ENCODE measurements at regions not wholly inside any gene's neighbourhood (a gene's known extent, or its start where the extent isn't known, plus 50 kb on each side); places are given as distances from the start of the nearest gene placed in this dataset.

DNA sequence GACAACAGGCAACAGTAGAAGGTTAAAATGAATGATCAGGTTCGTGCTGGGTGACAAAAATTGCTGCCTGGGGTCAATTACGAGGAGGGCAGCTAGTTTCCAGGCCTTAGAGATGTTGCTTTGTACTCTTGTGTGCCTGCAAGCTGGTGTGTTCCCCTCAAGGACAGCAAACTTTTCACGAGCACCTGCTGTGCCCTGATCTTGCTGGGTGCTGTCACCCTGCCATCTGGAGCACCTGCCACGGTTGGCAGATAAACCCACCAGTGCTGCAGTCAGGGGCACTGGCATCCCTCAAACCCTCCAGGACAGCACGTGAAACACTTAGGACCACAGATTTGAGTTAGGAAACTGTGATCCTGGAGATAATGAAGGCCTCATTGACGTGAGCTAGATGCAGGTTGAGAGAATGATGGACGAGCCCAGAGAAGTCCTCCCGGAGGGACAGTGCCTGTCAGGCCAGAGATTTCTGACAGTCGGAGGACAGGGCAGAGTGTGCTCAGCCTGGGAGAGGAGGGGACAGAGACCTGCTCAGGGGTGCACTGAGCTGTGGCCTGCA is 104.3 kb upstream of the RAB12 start:
- Histone ChIP-seq H4K20me1 (ENCODE audit: insufficient read depth, low read length, poor library complexity, severe bottlenecking) (no peaks in the 10 kb centered on the region), H3F3A (ENCODE audit: low read depth) (no peaks in the 10 kb centered on the region), H3K79me2 (ENCODE audit: insufficient read depth, low read length) (no peaks in the 10 kb centered on the region), H2AFZ (ENCODE audit: low read length) (no peak overlapping the region), H3K4me1 (ENCODE audit: insufficient read depth, low read length, poor library complexity, severe bottlenecking) (no peaks in the 10 kb centered on the region), H3K9ac (ENCODE audit: low read depth, low read length, poor library complexity, severe bottlenecking) (no peak overlapping the region), H3K4me3 (ENCODE audit: low read length, poor library complexity, severe bottlenecking) (no peak overlapping the region), H3K9me2 (replicated peaks; ENCODE audit: low read depth, low read length) (no peaks in the 10 kb centered on the region), H3K36me3 (ENCODE audit: insufficient read depth, low read length) (no peaks in the 10 kb centered on the region), H3K4me2 (ENCODE audit: low read depth, low read length, poor library complexity, severe bottlenecking) (no peak overlapping the region), H3K9me3 (ENCODE audit: insufficient read depth, low read depth, low read length) (no peaks in the 10 kb centered on the region), H3K27me3 (ENCODE audit: insufficient read depth, low read length, poor library complexity, severe bottlenecking) (no peaks in the 10 kb centered on the region)
- no peak for TF ChIP-seq EZH2phosphoT487 (IDR thresholded peaks at IDR 0.05; ENCODE audit: borderline replicate concordance)
- TF ChIP-seq, protein P1, sequence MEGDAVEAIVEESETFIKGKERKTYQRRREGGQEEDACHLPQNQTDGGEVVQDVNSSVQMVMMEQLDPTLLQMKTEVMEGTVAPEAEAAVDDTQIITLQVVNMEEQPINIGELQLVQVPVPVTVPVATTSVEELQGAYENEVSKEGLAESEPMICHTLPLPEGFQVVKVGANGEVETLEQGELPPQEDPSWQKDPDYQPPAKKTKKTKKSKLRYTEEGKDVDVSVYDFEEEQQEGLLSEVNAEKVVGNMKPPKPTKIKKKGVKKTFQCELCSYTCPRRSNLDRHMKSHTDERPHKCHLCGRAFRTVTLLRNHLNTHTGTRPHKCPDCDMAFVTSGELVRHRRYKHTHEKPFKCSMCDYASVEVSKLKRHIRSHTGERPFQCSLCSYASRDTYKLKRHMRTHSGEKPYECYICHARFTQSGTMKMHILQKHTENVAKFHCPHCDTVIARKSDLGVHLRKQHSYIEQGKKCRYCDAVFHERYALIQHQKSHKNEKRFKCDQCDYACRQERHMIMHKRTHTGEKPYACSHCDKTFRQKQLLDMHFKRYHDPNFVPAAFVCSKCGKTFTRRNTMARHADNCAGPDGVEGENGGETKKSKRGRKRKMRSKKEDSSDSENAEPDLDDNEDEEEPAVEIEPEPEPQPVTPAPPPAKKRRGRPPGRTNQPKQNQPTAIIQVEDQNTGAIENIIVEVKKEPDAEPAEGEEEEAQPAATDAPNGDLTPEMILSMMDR (conservative IDR thresholded peaks at IDR 0.05; ENCODE audit: low read length) = no peak

DNA sequence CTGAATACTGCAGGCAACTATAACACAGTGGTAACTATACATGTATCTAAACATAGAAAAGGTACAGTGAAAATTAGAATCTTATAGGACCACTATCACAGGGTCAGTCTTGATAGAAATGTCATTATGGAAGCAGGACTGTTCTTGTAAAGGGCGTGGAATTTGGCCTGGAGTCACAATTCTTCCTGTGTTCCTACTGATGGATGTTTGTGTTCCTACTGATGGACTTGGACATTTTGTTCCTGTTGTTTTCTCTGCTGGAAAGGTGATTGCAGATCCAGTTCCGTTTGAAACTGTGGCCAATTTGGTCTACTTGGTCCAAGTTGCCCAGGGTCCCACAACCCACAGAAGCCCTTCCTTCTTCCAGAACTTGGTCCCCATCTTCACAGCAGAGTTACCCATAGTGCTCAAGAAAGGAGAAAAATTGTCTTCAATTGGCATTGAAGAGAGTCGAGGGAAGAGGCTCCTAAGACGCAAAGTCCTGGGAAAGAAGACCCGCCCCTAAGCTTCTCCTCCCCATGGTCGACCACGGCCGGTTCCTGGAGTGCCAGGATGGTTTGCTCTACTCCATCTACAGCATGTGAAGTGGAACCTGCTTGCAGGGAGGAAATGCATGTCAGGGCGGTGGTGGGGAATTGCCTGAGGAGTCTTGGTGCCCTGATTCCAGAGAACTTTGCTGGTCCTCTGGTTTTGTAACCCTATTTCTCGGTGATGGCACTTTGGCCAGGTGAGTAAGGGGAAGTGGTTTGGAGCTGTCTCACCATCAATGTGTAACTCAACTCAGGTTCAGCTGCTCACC is 102.8 kb upstream of the RAB12 start:
- Histone ChIP-seq H4K20me1 (ENCODE audit: insufficient read depth, low read length, poor library complexity, severe bottlenecking) (no peaks in the 10 kb centered on the region), H3K4me2 (ENCODE audit: low read depth, low read length, poor library complexity, severe bottlenecking) (no peak overlapping the region)
- TF ChIP-seq, protein P1 (conservative IDR thresholded peaks at IDR 0.05; ENCODE audit: low read length) = no peak
- TF ChIP-seq EZH2phosphoT487 (IDR thresholded peaks at IDR 0.05; ENCODE audit: borderline replicate concordance) = no peak

DNA sequence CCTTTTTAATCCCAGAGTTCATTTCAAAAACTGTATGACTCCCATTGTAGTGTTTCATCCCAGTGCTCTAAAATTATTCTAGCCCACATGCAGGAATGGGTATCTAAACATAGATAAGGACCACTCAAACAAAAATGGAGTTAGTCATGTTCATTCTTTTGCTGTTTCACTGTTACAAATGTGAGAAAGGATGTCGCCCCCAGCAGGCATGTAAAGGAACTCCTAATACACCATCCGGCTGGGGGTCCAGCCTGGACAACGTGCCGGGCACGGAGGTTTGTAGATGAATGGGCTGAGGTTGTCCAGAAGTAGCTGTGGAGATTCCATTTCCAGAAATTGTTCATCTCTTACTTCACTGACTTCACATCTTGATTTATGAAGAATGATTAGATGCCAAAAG is 101.9 kb upstream of the RAB12 start:
- TF ChIP-seq, protein P1 (conservative IDR thresholded peaks at IDR 0.05; ENCODE audit: low read length) = peak; percentile 49
- TF ChIP-seq EZH2phosphoT487 (IDR thresholded peaks at IDR 0.05; ENCODE audit: borderline replicate concordance) = no peak
- Histone ChIP-seq H3K9me3 (ENCODE audit: insufficient read depth, low read depth, low read length) (no peaks in the 10 kb centered on the region), H4K20me1 (ENCODE audit: insufficient read depth, low read length, poor library complexity, severe bottlenecking) (no peaks in the 10 kb centered on the region), H3K4me2 (ENCODE audit: low read depth, low read length, poor library complexity, severe bottlenecking) (no peak overlapping the region), H3K9me2 (replicated peaks; ENCODE audit: low read depth, low read length) (no peaks in the 10 kb centered on the region), H3K36me3 (ENCODE audit: insufficient read depth, low read length) (no peaks in the 10 kb centered on the region), H3K4me3 (ENCODE audit: low read length, poor library complexity, severe bottlenecking) (no peak overlapping the region), H3K9ac (ENCODE audit: low read depth, low read length, poor library complexity, severe bottlenecking) (no peak overlapping the region), H3K4me1 (ENCODE audit: insufficient read depth, low read length, poor library complexity, severe bottlenecking) (no peaks in the 10 kb centered on the region), H3F3A (ENCODE audit: low read depth) (no peaks in the 10 kb centered on the region), H2AFZ (ENCODE audit: low read length) (no peak overlapping the region), H3K27me3 (ENCODE audit: insufficient read depth, low read length, poor library complexity, severe bottlenecking) (no peaks in the 10 kb centered on the region), H3K79me2 (ENCODE audit: insufficient read depth, low read length) (no peaks in the 10 kb centered on the region)

More for the DNA sequence above, 102.8 kb upstream of the RAB12 start:
- Histone ChIP-seq H3K4me3 (ENCODE audit: low read length, poor library complexity, severe bottlenecking) (no peak overlapping the region), H3K4me1 (ENCODE audit: insufficient read depth, low read length, poor library complexity, severe bottlenecking) (no peaks in the 10 kb centered on the region), H3F3A (ENCODE audit: low read depth) (no peaks in the 10 kb centered on the region), H3K9me3 (ENCODE audit: insufficient read depth, low read depth, low read length) (no peaks in the 10 kb centered on the region), H2AFZ (ENCODE audit: low read length) (no peak overlapping the region), H3K36me3 (ENCODE audit: insufficient read depth, low read length) (no peaks in the 10 kb centered on the region), H3K27me3 (ENCODE audit: insufficient read depth, low read length, poor library complexity, severe bottlenecking) (no peaks in the 10 kb centered on the region), H3K9me2 (replicated peaks; ENCODE audit: low read depth, low read length) (no peaks in the 10 kb centered on the region), H3K9ac (ENCODE audit: low read depth, low read length, poor library complexity, severe bottlenecking) (no peak overlapping the region), H3K79me2 (ENCODE audit: insufficient read depth, low read length) (no peaks in the 10 kb centered on the region)
